Endothelial cell (in vitro differentiated cells): ENCODE measurements at regions not wholly inside any gene's neighbourhood (a gene's known extent, or its start where the extent isn't known, plus 50 kb on each side); places are given as distances from the start of the nearest gene placed in this dataset.

Source experiments
- DNase-seq: peaks from one replicate; pipeline ENCODE4 v3.0.0; 2021; ENCODE audit warnings: low spot score
- H3K27ac Mint-ChIP-seq: one replicate; pipeline ENCODE4 v1.8.0; 2021; ENCODE audit warnings: mixed read lengths, inconsistent platforms; ENCODE audit not compliant: unreplicated experiment
- H3K27me3 Mint-ChIP-seq: one replicate; pipeline ENCODE4 v1.8.0; 2021; ENCODE audit warnings: mild to moderate bottlenecking, moderate library complexity, mixed read lengths, inconsistent platforms; ENCODE audit not compliant: unreplicated experiment
- H3K36me3 Mint-ChIP-seq: one replicate; pipeline ENCODE4 v1.8.0; 2021; ENCODE audit warnings: mild to moderate bottlenecking, low read depth, mixed read lengths, inconsistent platforms; ENCODE audit not compliant: unreplicated experiment
- H3K4me1 Mint-ChIP-seq: one replicate; pipeline ENCODE4 v1.8.0; 2021; ENCODE audit warnings: mild to moderate bottlenecking, mixed read lengths, inconsistent platforms; ENCODE audit not compliant: unreplicated experiment
- H3K4me3 Mint-ChIP-seq: one replicate; pipeline ENCODE4 v1.8.0; 2021; ENCODE audit warnings: mild to moderate bottlenecking, mixed read lengths, inconsistent platforms; ENCODE audit not compliant: unreplicated experiment
- H3K9me3 Mint-ChIP-seq: one replicate; pipeline ENCODE4 v1.8.0; 2021; ENCODE audit warnings: mixed read lengths, inconsistent platforms; ENCODE audit not compliant: unreplicated experiment
- TF ChIP-seq, protein P1 (sequence below): fragments of 200-600 bp; sonication (generic); IDR thresholded peaks from one replicate; pipeline ENCODE4 v1.5.0; 2021; ENCODE audit warnings: antibody characterized with exemption; ENCODE audit not compliant: unreplicated experiment

DNA sequence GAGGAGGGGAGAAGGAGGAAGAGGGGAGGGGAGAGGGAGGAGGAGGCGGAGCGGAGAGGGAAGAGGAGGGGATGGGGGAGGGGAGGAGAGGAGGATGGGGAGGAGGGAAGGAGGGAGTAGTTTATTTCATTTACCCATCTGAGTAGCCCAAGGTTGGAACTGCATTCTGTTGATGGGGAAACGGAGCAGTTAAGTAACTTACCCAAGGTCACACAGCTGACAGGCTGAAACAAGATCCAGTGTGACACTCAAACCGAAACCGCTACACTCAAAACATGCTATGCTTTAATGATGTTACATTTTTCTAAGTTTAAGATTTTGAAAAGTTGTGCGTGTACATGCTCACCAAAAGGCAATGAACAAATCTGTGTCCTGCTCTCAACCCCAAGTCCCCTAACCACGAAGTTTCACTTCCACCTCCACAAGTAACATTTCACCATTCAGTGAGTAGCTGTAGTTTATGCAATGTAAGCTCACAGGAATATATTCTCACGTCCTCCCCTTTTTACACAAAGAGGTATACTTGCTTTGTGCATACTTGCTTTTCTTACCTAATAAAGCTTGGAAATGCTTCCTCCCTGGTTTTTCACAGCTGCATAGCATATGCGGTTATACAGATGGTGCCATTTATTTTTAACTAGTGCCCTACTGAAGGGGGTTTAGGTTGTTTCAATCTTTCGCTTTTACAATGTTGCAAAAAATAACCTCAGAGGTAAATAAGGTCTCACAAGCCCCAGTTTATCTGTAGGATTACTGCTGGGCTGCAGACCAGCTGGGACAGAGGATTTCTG, 275.3 kb downstream of the PARN start:
- H3K4me3 Mint-ChIP-seq: no peak overlapping the region
- no peak overlapping the region for H3K27ac Mint-ChIP-seq
- no peak for DNase-seq

GRCh38 chr16:14353340-14353739, 276.7 kb downstream of the PARN start:
- peaks cover 5% of the 10 kb centered on the region for H3K27me3 Mint-ChIP-seq
- TF ChIP-seq, protein P1, sequence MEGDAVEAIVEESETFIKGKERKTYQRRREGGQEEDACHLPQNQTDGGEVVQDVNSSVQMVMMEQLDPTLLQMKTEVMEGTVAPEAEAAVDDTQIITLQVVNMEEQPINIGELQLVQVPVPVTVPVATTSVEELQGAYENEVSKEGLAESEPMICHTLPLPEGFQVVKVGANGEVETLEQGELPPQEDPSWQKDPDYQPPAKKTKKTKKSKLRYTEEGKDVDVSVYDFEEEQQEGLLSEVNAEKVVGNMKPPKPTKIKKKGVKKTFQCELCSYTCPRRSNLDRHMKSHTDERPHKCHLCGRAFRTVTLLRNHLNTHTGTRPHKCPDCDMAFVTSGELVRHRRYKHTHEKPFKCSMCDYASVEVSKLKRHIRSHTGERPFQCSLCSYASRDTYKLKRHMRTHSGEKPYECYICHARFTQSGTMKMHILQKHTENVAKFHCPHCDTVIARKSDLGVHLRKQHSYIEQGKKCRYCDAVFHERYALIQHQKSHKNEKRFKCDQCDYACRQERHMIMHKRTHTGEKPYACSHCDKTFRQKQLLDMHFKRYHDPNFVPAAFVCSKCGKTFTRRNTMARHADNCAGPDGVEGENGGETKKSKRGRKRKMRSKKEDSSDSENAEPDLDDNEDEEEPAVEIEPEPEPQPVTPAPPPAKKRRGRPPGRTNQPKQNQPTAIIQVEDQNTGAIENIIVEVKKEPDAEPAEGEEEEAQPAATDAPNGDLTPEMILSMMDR: no peak
- no peak overlapping the region for H3K4me3 Mint-ChIP-seq
- H3K36me3 Mint-ChIP-seq: no peaks in the 10 kb centered on the region
- no peaks in the 10 kb centered on the region for H3K9me3 Mint-ChIP-seq
- DNase-seq: no peak
- H3K27ac Mint-ChIP-seq: no peak overlapping the region
- H3K4me1 Mint-ChIP-seq: no peaks in the 10 kb centered on the region

More for the DNA sequence above, 275.3 kb downstream of the PARN start:
- TF ChIP-seq, protein P1: no peak
- Mint-ChIP-seq H3K36me3 (no peaks in the 10 kb centered on the region), H3K27me3 (peaks cover 2% of the 10 kb centered on the region), H3K4me1 (no peaks in the 10 kb centered on the region), H3K9me3 (no peaks in the 10 kb centered on the region)

DNA sequence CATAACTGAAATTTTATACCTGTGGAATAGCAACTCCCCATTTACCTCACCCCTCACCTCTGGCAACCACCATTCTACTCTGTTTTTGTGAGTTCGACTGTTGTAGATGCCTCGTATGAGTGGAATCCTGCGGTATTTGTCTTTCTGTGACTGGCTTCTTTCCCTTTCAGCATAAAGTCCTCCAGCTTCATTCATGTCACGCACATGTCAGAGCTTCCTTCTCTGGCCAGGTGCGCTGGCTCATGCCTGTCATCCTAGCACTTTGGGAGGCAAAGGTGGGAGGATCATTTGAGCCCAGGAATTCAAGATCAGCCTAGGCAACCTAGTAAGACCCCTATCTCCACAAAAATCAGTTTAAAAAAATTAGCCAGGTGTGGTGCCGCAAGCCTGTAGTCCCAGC, 278.4 kb downstream of the PARN start:
- peaks cover 3% of the 10 kb centered on the region for H3K27me3 Mint-ChIP-seq
- H3K36me3 Mint-ChIP-seq: no peaks in the 10 kb centered on the region
- TF ChIP-seq, protein P1: no peak
- H3K4me3 Mint-ChIP-seq: no peak overlapping the region
- H3K4me1 Mint-ChIP-seq: no peaks in the 10 kb centered on the region
- no peaks in the 10 kb centered on the region for H3K9me3 Mint-ChIP-seq
- H3K27ac Mint-ChIP-seq: no peak overlapping the region
- no peak for DNase-seq

- no peak overlapping the region for H3K27ac Mint-ChIP-seq
- TF ChIP-seq, protein P1: no peak
- H3K4me1 Mint-ChIP-seq: no peaks in the 10 kb centered on the region
- H3K4me3 Mint-ChIP-seq: no peak overlapping the region
- H3K27me3 Mint-ChIP-seq: peaks cover 3% of the 10 kb centered on the region
- DNase-seq: no peak
- no peaks in the 10 kb centered on the region for H3K9me3 Mint-ChIP-seq
- H3K36me3 Mint-ChIP-seq: no peaks in the 10 kb centered on the region
Measured at GRCh38 chr16:14350626-14351025, 279.4 kb downstream of the PARN start.

GRCh38 chr16:14350081-14350480, 279.0 kb downstream of the MRTFB start:
- H3K27ac Mint-ChIP-seq: no peak overlapping the region
- no peak overlapping the region for H3K4me3 Mint-ChIP-seq

More at GRCh38 chr16:14350081-14350480, 279.0 kb downstream of the MRTFB start:
- no peaks in the 10 kb centered on the region for H3K4me1 Mint-ChIP-seq
- H3K27me3 Mint-ChIP-seq: peaks cover 3% of the 10 kb centered on the region
- DNase-seq: no peak
- H3K9me3 Mint-ChIP-seq: no peaks in the 10 kb centered on the region
- H3K36me3 Mint-ChIP-seq: no peaks in the 10 kb centered on the region
- TF ChIP-seq, protein P1: no peak
